HepG2 (cell line): ENCODE measurements at regions not wholly inside any gene's neighbourhood (a gene's known extent, or its start where the extent isn't known, plus 50 kb on each side); places are given as distances from the start of the nearest gene placed in this dataset.

ENCODE experiments used
- ATAC-seq: fragments of 200-7000 bp; cut with Tn5 transposase; 3 replicates; pipeline ENCODE4 v1.9.1; 2020; ENCODE audit warnings: mild to moderate bottlenecking, moderate library complexity
- BruUV-seq: library from RNA; stranded (reverse); fragments of 400-500 nt; replicated peaks from 2 replicates; lab custom pipeline; 2021; lab: Mats Ljungman, UMichigan
- CTCF ChIA-PET: fragments of 300-600 bp; formaldehyde crosslinking; extraction: SDS; loops from one replicate; lab custom pipeline; 2021; ENCODE audit warnings: low total read pairs, inconsistent platforms, low intra/inter-chr PET ratio; lab: Yijun Ruan, JAX
- POLR2A ChIA-PET: fragments of 350-600 bp; sonication (Branson Sonifier 250); formaldehyde crosslinking; loops from one replicate; lab custom pipeline; 2020; ENCODE audit warnings: antibody characterized with exemption, inconsistent platforms; lab: Yijun Ruan, JAX
- DNase-seq: peaks from one replicate; pipeline ENCODE4 v3.0.0-alpha.2; 2015; ENCODE audit warnings: low spot score
- FAIRE-seq: peaks from 3 replicates; lab custom pipeline; 2011; peaks lifted over from hg19 to GRCh38; lab: Jason Lieb, UNC
- H2AFZ ChIP-seq: one replicate; pipeline ENCODE4 v1.6.1; 2011; ENCODE audit warnings: low read length, inconsistent platforms
- H3K27ac ChIP-seq: fragments of 300-600 bp; 3 replicates; pipeline ENCODE4 v1.8.0; 2011; ENCODE audit warnings: mixed run types, mild to moderate bottlenecking, mixed read lengths, low read length, inconsistent platforms; ENCODE audit not compliant: insufficient read depth; ENCODE audit errors: extremely low read length
- H3K27me3 ChIP-seq, 2 experiments: fragments of 200-600 bp in 1 of 2; 2 replicates in 1 of 2; 3 replicates in 1 of 2; pipeline versions ENCODE4 v1.6.0 to v1.8.0; 2011; ENCODE audit warnings: low read length in 2 of 2, mild to moderate bottlenecking in 2 of 2, moderate library complexity in 2 of 2, inconsistent platforms in 1 of 2; ENCODE audit not compliant: insufficient read depth in 2 of 2, control insufficient read depth in 1 of 2
- H3K36me3 ChIP-seq, 2 experiments: fragments of 200-600 bp in 1 of 2; replicated peaks in 1 of 2; 2 replicates in 1 of 2; 3 replicates in 1 of 2; pipeline versions ENCODE4 v1.5.1 to v1.8.0; 2011; ENCODE audit warnings: low read length in 2 of 2, inconsistent platforms in 1 of 2; ENCODE audit not compliant: insufficient read depth in 2 of 2, control insufficient read depth in 1 of 2
- H3K4me1 ChIP-seq: 2 replicates; pipeline ENCODE4 v1.5.1; 2012; ENCODE audit warnings: low read length, inconsistent platforms; ENCODE audit not compliant: insufficient read depth
- H3K4me2 ChIP-seq: 2 replicates; pipeline ENCODE4 v1.6.0; 2011; ENCODE audit warnings: low read depth, low read length, inconsistent platforms
- H3K4me3 ChIP-seq, 3 experiments: fragments of 200-600 bp in 1 of 3; sonication (generic), shearing (Covaris generic) in 1 of 3; replicated peaks in 1 of 3; 2 replicates each; pipeline ENCODE4 v1.5.1; 2011 to 2016; ENCODE audit warnings: low read length in 3 of 3, inconsistent platforms in 2 of 3, low read depth in 2 of 3, mild to moderate bottlenecking in 2 of 3, control low read depth in 1 of 3, mixed read lengths in 1 of 3; ENCODE audit not compliant: insufficient read depth in 1 of 3
- H3K79me2 ChIP-seq: one replicate; pipeline ENCODE4 v1.6.1; 2011; ENCODE audit warnings: low read length, inconsistent platforms; ENCODE audit not compliant: insufficient read depth
- H3K9ac ChIP-seq: 2 replicates; pipeline ENCODE4 v1.6.0; 2011; ENCODE audit warnings: mild to moderate bottlenecking, low read depth, low read length, inconsistent platforms; ENCODE audit not compliant: insufficient read depth
- H3K9me3 ChIP-seq: 2 replicates; pipeline ENCODE4 v1.5.1; 2012; ENCODE audit warnings: mild to moderate bottlenecking, low read length
- H4K20me1 ChIP-seq: 2 replicates; pipeline ENCODE4 v1.6.0; 2011; ENCODE audit warnings: inconsistent platforms, mild to moderate bottlenecking, low read length, moderate library complexity; ENCODE audit not compliant: insufficient read depth
- MAFK ChIP-seq, 2 experiments: IDR thresholded peaks in 1 of 2; conservative IDR thresholded peaks in 1 of 2; 2 replicates each; pipeline ENCODE4 v1.6.1; 2011; ENCODE audit warnings: improper control_type of control experiment in 2 of 2, low read length in 2 of 2
- PLSCR1 ChIP-seq: sonication (generic); formaldehyde crosslinking; IDR thresholded peaks from 2 replicates; pipeline ENCODE4 v1.5.0; 2020; ENCODE audit warnings: missing genetic modification reagents, mild to moderate bottlenecking, borderline replicate concordance
- RFX5 ChIP-seq: IDR thresholded peaks from 2 replicates; pipeline ENCODE4 v1.6.1; 2011; ENCODE audit warnings: low read depth, low read length, improper control_type of control experiment
- ZNF251 ChIP-seq: sonication (generic); formaldehyde crosslinking; IDR thresholded peaks from 2 replicates; pipeline ENCODE4 v1.9.0; 2021; ENCODE audit warnings: mild to moderate bottlenecking, missing genetic modification reagents
- WGBS: methylation state at CpG from one replicate; pipeline ENCODE4 v1.1.6; 2017; ENCODE audit warnings: low lambda C conversion rate; 5-methylcytosine and 5-hydroxymethylcytosine counted together
- in situ Hi-C: cut with HindIII; loops from 2 replicates; pipeline ENCODE4 v1.10.0; 2017; ENCODE audit warnings: low pct_unique_long_range_greater_than_20kb; ENCODE audit not compliant: extremely low pct_ligation_motif_present
- intact Hi-C: fragments of 100-400 bp; cut with micrococcal nuclease; formaldehyde crosslinking; loops from one replicate; pipeline ENCODE4 v1.10.0; 2022; ENCODE audit not compliant: unreplicated experiment
- TF ChIP-seq, protein P1 (sequence below): IDR thresholded peaks from 2 replicates; pipeline ENCODE4 v1.6.1; 2016; ENCODE audit warnings: mild to moderate bottlenecking, missing biosample characterization, missing genetic modification reagents
- TF ChIP-seq, protein P2 (sequence below): sonication (generic); formaldehyde crosslinking; IDR thresholded peaks from 2 replicates; pipeline ENCODE4 v1.4.0; 2020; ENCODE audit warnings: missing genetic modification reagents

DNA sequence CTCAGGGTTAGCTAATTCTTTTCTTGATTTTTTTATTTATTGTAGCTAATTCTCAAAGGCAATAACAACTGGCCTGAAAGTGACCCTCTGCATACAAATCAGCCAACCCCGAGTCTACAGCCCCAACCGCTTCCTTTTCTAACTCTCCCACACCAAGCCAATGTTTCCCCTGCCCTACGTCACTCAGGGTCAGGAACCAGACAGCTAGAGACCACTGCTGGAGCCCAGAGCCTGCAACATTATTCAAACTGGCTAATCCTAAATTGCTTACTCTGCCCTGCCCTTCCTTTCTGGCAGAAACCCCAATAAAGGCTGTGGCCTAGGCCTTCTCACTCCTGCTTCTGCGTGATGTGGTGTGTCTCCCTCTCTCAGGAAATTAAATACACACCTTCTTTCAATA is 320.7 kb downstream of the CBLN4 start:
- ChIA-PET POLR2A (no interaction called here), CTCF (no interaction called here)
- in situ Hi-C loops, result no loop called here
- Histone ChIP-seq H3K4me1 (no peaks in the 10 kb centered on the region), H3K36me3 (no peaks in the 10 kb centered on the region), H3K4me3 (no peak overlapping the region), H2AFZ (no peak overlapping the region), H3K27me3 (no peaks in the 10 kb centered on the region), H3K79me2 (no peaks in the 10 kb centered on the region), H4K20me1 (no peaks in the 10 kb centered on the region), H3K27ac (no peak overlapping the region), H3K9me3 (peaks cover 96% of the 10 kb centered on the region), H3K4me2 (no peak overlapping the region), H3K9ac (no peak overlapping the region)
- TF ChIP-seq PLSCR1 (CRISPR knock-in tag), result no peak
- TF ChIP-seq, protein P1, sequence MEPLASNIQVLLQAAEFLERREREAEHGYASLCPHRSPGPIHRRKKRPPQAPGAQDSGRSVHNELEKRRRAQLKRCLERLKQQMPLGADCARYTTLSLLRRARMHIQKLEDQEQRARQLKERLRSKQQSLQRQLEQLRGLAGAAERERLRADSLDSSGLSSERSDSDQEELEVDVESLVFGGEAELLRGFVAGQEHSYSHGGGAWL (CRISPR knock-in tag), result no peak
- intact Hi-C loops, result no loop called here
- WGBS, result 10% methylated on average over 4 of the region's 4 CpGs
- BruUV-seq, result no TSS peak
- no peak for FAIRE-seq
- no peak for ATAC-seq
- no peak for DNase-seq

DNA sequence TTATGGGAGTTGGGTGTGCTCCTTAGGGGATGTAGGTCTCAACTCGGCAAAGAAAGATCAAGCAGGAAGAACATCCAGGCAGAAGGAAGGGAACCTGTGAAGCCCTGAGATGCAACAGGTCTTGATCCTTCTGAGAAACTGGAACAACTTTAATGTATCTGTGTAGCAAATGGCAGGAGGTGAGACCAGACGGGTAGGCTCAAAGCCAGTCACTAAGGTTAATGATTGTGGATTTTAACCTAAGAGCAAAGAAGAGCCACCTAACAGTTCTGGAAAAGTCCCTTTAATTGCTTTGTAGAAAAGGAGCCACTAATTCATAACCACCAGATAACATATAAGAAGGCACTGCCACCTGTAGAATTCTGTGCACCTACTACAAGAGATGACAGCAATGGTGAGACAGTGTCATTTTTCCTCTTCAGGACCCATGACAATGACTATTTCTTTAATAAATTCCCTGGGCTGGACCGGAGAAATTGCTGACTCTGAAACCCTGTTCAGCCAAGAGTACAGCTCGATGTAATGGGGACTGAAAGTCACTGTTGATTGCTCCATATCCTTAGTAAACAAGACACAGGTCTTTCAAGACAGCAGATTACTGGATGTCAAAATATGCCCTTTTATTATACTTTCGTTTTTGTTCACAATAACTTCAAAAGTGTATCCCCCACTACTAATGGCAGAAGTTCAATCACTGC is 326.2 kb downstream of the CBLN4 start:
- FAIRE-seq (no peak), ATAC-seq (no peak), DNase-seq (no peak)
- Histone ChIP-seq H4K20me1 (no peaks in the 10 kb centered on the region), H2AFZ (no peak overlapping the region), H3K4me2 (no peak overlapping the region), H3K27me3 (no peaks in the 10 kb centered on the region), H3K9me3 (peaks cover 96% of the 10 kb centered on the region), H3K27ac (no peak overlapping the region), H3K79me2 (no peaks in the 10 kb centered on the region), H3K36me3 (no peaks in the 10 kb centered on the region), H3K4me3 (no peak overlapping the region), H3K9ac (no peak overlapping the region), H3K4me1 (no peaks in the 10 kb centered on the region)
- in situ Hi-C loops, result no loop called here
- CTCF ChIA-PET, result no interaction called here
- intact Hi-C loops, result no loop called here
- POLR2A ChIA-PET, result no interaction called here
- no TSS peak for BruUV-seq
- WGBS, result 1% methylated on average over 5 of the region's 5 CpGs
- TF ChIP-seq, protein P2, sequence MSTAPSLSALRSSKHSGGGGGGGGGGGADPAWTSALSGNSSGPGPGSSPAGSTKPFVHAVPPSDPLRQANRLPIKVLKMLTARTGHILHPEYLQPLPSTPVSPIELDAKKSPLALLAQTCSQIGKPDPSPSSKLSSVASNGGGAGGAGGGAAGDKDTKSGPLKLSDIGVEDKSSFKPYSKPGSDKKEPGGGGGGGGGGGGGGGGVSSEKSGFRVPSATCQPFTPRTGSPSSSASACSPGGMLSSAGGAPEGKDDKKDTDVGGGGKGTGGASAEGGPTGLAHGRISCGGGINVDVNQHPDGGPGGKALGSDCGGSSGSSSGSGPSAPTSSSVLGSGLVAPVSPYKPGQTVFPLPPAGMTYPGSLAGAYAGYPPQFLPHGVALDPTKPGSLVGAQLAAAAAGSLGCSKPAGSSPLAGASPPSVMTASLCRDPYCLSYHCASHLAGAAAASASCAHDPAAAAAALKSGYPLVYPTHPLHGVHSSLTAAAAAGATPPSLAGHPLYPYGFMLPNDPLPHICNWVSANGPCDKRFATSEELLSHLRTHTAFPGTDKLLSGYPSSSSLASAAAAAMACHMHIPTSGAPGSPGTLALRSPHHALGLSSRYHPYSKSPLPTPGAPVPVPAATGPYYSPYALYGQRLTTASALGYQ (CRISPR knock-in tag), result no peak
- TF ChIP-seq MAFK (conservative IDR thresholded peaks at IDR 0.05 in 1 of 2, IDR thresholded peaks at IDR 0.05 in 1 of 2; ENCODE audit: low read length in 2 of 2) (peak; percentile 33 to 42; a peak in 2 of 4 replicates), ZNF251 (CRISPR knock-in tag) (no peak), RFX5 (no peak)
